ENCODE measurements at regions not wholly inside any gene's neighbourhood (a gene's known extent, or its start where the extent isn't known, plus 50 kb on each side); places are given as distances from the start of the nearest gene placed in this dataset.

GRCh38 chr5:56343988-56344387, 110.9 kb upstream of the ANKRD55 start:
- no peak for TF ChIP-seq CTCF (conservative IDR thresholded peaks at IDR 0.05; ENCODE audit: low read depth, low read length)
- no peak for TF ChIP-seq EZH2 (IDR thresholded peaks at IDR 0.05; ENCODE audit: borderline replicate concordance, low read depth, low read length, poor library complexity, severe bottlenecking)
